NB4 (cell line): ENCODE measurements at regions not wholly inside any gene's neighbourhood (a gene's known extent, or its start where the extent isn't known, plus 50 kb on each side); places are given as distances from the start of the nearest gene placed in this dataset.

ENCODE experiments used
- CTCF ChIP-seq: IDR thresholded peaks from one replicate; pipeline ENCODE4 v1.5.1; 2012; ENCODE audit warnings: low read depth, low read length
- MAX ChIP-seq: IDR thresholded peaks from 2 replicates; pipeline ENCODE4 v1.6.1; 2011; ENCODE audit warnings: low read depth, low read length
- POLR2A ChIP-seq: IDR thresholded peaks from 2 replicates; pipeline ENCODE4 v1.6.1; 2011; ENCODE audit warnings: mild to moderate bottlenecking; ENCODE audit not compliant: insufficient read length; ENCODE audit errors: extremely low read depth

GRCh38 chr7:22551768-22552513 is 52.0 kb upstream of the STEAP1B start:
- TF ChIP-seq POLR2A = no peak
- no peak for TF ChIP-seq CTCF
- TF ChIP-seq MAX = no peak
